ENCODE measurements at regions not wholly inside any gene's neighbourhood (a gene's known extent, or its start where the extent isn't known, plus 50 kb on each side); places are given as distances from the start of the nearest gene placed in this dataset.
"Not testable (repeated sequence)": the region's sequence is repeated elsewhere in the genome, so short reads cannot be mapped to it uniquely, and the experiment has no call there.

DNA sequence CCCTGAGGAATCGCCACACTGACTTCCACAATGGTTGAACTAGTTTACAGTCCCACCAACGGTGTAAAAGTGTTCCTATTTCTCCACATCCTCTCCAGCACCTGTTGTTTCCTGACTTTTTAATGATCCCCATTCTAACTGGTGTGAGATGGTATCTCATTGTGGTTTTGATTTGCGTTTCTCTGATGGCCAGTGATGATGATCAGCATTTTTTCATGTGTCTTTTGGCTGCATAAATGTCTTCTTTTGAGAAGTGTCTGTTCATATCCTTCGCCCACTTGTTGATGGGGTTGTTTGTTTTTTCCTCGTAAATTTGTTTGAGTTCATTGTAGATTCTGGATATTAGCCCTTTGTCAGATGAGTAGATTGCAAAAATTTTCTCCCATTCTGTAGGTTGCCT is 223.5 kb downstream of the MAF start:
- TF ChIP-seq, protein P1, sequence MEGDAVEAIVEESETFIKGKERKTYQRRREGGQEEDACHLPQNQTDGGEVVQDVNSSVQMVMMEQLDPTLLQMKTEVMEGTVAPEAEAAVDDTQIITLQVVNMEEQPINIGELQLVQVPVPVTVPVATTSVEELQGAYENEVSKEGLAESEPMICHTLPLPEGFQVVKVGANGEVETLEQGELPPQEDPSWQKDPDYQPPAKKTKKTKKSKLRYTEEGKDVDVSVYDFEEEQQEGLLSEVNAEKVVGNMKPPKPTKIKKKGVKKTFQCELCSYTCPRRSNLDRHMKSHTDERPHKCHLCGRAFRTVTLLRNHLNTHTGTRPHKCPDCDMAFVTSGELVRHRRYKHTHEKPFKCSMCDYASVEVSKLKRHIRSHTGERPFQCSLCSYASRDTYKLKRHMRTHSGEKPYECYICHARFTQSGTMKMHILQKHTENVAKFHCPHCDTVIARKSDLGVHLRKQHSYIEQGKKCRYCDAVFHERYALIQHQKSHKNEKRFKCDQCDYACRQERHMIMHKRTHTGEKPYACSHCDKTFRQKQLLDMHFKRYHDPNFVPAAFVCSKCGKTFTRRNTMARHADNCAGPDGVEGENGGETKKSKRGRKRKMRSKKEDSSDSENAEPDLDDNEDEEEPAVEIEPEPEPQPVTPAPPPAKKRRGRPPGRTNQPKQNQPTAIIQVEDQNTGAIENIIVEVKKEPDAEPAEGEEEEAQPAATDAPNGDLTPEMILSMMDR (IDR thresholded peaks at IDR 0.05 in 2 of 3, conservative IDR thresholded peaks at IDR 0.05 in 1 of 3; ENCODE audit: borderline replicate concordance in 1 of 3, insufficient read depth in 1 of 3, low read depth in 2 of 3, low read length in 2 of 3), result not testable (repeated sequence)
- TF ChIP-seq RAD21, REST (IDR thresholded peaks at IDR 0.05; ENCODE audit: low read depth): not testable (repeated sequence)
